Stimulated activated CD4-positive, alpha-beta T cell treated with anti-CD3 and anti-CD28 coated beads, Interleukin-2, amount 100 ng/mL, for 48 hours (primary cell): ENCODE measurements at regions not wholly inside any gene's neighbourhood (a gene's known extent, or its start where the extent isn't known, plus 50 kb on each side); places are given as distances from the start of the nearest gene placed in this dataset.

ENCODE experiments used
- DNase-seq, 2 donors: peaks; one replicate each; pipeline ENCODE4 v3.0.0-alpha.2; 2020

DNA sequence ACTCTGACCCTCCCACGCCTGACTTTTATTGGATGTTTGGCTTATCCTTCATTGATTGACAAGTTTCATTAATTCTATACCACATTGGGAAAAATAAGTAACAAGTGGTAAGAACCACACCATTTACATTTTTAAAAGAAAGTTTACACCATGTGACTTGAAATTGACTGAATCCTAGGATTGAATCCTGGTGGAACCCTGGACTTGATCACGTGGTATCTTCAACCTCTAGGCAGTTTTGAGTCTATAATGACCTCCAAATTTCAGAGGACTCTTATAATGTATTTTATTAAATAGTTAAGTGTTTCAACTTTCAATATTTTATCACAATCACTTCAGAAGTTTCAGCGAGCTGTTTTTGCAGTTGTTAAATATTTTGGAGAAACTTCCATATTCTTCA, 172.0 kb downstream of the SLC6A15 start:
- no peak for DNase-seq

DNA sequence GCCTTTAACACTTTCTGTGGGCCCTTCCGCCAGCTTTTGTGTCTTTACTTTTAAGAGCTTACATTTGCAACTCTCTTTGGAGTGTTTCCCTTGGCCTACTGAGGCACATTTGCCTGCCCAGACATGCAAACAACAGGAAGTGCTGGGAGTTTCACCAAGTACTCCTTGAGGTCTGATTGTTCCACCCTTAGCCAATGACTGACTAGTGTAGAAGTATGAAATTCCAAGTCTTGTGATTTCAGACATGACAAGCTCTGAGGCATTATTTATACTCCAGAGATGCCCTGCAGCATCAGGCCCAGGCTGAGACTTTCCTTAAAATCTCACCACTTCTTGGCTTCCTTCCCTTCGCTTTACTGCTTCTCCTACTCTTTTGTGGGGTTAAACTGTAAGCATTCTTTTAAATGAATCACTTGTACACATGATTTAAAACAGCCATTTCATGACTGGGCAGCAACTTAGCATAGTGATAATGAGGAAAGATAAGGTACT, 174.1 kb downstream of the SLC6A15 start:
- no peak for DNase-seq

DNA sequence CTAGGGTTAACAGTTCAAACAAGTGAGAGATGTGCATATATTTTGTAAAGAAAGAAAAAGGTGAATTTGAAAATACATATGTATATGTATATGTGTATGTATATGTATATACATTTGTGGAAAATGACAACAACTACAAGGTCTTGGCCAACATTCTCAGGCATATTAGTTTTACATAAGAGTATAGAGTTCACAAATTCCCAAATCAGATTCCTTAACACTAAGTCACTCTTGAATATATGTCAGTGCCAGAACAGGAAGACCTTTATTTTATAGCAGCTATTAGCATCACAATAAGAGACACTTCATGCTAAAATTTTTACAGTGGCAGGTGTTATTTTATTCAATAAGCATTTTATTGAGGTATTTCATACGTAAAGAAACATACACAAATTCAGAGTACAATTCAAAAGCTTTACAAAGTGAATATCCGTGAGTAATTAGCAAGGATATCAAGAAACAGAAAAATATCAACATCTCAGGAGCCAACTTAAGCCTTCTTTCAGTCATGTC, 179.7 kb downstream of the SLC6A15 start:
- DNase-seq, result no peak

- no peak for DNase-seq
Measured at GRCh38 chr12:84730561-84731162, 181.9 kb downstream of the SLC6A15 start.

- no peak for DNase-seq
Measured at GRCh38 chr12:84727961-84728360, 184.6 kb downstream of the SLC6A15 start.

GRCh38 chr12:84726780-84727179, 185.8 kb downstream of the SLC6A15 start:
- DNase-seq, result no peak

- no peak for DNase-seq
Measured at GRCh38 chr12:84723988-84724387, 188.6 kb downstream of the SLC6A15 start.

- no peak for DNase-seq
Measured at GRCh38 chr12:84719997-84720396, 192.6 kb downstream of the SLC6A15 start.

GRCh38 chr12:84718906-84719305, 193.7 kb downstream of the SLC6A15 start:
- DNase-seq, result no peak

DNA sequence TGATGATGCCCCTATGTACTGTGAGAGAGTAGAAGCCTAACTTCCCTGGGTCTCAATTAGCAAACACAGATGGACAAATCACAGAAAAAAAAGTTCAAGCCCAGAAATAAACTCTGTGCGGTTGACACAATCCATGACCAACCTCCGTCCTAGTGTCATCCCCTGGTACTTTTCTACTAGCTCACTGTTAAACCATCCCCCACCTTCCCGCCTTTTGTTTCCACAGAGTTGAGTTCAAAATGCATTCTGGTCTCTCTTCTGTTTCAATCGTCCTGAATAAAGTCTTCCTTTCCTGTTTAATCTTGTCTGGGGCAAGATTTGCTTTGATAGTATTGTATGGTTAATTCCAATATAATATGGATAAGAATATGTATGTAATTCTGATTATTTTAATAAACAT, 199.9 kb downstream of the SLC6A15 start:
- no peak for DNase-seq

GRCh38 chr12:84706374-84706773, 206.2 kb downstream of the SLC6A15 start:
- no peak for DNase-seq

DNA sequence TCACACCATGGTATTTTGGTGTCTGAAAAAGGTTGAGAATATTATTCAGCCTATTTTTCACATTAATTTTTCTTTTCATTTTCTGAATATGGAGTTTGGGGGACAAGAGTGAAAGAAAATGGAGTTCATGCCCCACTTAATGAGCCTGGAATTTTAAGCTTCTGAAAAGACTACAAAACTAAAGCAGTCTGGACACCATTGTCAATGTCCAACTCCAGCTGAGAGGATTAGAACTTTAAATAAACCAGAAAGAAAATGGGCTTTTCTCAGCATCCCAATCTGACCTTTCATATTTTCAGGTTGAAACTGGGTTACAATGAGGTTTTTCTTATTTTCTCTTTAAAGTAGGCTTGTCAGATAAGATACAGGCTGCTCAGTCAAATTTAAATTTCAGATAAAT, 207.7 kb downstream of the SLC6A15 start:
- no peak for DNase-seq

DNA sequence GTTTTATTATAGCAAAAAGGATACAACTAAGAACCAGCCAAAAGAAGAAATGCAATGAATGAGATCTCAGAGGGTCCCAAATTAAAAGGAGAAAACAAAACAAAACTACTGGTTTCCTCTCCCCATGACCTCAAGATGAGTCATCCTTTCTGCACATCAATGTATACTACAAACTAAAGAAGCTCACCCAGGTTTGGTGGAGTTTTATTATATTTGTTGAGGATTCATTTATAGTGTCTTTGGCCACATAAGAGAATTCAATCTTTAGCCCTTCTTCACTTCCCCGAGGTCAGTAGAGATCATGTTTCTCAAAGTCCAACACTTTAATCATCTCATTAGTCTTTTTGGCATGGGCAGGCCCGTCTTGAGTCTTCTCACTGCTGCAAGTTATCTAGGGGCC, 210.6 kb downstream of the SLC6A15 start:
- no peak for DNase-seq

DNA sequence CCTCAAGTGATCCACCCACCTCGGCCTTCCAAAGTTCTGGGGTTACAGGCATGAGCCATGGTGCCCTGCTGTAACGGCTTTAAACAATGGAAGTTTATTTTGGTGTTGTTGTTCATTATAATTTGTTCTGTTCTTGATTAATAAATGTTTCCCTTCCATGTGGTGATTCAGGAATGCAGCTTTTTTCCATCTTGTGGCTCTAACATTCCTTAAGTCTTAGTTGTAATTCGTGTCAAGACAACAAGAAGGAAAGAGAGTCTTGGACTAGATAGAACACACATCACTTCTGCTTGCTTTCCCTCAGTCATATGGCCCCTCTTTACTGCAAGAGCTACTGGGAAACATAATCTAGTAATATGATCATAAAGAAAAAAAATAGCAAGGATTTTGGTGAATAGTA, 211.6 kb downstream of the SLC6A15 start:
- DNase-seq, result no peak

DNA sequence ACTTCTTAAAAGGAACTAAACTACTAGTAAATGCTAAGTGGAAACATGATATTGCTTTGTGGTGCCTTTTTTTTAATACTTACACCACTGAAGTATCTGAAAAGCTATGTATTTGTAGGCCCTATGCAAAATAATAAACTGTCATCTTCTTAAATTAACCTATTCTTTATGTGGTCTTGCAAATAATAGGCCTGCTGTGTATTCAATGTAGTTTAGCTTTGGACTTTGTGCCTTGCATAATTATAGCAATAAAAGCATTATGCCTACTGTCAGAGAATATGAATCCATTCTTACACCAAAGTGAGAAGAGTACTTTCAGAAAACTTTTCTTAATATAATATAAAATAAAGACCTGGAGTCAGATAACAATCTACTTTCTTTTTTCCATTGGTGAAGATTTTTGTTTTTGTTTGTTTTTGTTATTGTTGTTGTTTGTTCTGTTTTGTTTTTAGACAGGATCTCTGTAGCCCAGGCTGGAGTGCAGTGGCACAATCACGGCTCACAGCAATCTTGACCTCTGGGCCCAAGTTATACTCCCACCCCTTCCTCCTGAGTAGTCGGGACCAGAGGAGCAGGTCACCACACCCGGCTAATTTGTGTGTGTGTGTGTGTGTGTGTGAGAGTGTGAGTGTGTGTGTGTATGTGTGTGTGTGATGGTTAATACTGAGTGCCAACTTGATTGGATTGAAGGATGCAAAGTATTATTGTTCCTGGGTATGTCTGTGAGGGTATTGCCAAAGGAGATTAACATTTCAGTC, 213.8 kb downstream of the SLC6A15 start:
- no peak for DNase-seq

DNA sequence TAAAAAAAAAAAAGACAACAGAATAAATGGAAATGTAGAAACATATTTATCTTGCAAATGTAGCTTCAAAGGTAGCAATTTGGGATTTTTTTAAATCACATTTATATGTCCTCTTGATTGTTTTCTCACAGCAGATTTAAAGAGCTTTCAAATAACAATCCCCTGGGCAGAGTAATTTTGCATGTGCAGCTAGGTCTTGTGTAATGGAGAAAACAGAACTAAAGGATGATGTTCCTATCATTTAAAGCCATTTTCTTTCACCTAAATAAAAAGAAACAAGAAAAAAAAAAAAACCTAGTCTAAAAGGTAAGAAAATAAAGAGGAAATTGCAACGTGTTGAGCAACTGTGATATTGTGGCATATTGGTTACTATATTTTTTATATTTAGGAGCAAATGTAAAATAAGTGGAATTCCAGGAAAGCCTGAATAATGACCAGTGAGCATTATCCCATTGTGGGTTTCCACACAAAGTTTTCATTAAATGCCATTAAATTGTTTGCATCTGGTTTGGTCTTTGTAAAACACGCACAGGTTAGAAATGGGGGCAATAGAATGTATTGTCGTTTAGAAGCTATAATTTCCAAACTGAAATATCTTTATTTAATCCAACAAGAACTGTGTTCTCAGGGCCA, 215.6 kb downstream of the SLC6A15 start:
- DNase-seq, result no peak

GRCh38 chr12:84696281-84696680, 216.3 kb downstream of the SLC6A15 start:
- DNase-seq, result no peak

DNA sequence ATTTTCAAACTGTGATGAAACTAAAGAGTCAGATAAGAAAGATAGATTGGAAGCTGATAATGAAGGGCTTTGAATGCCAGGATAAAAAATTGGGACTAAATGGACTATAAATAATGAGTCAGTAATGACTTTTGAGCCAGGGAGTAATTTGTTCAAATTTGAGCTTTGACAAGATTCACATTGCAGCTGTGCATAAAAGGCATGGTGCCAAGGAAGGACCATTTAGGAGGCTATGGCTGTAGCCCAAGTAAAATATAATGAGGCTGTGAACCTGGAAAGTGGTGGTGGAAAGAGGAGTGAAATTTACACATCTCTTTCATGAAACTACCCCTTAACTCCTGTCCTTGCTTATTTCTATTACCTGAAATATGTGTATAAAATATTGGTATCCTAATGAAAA, 218.5 kb downstream of the SLC6A15 start:
- DNase-seq, result no peak

DNA sequence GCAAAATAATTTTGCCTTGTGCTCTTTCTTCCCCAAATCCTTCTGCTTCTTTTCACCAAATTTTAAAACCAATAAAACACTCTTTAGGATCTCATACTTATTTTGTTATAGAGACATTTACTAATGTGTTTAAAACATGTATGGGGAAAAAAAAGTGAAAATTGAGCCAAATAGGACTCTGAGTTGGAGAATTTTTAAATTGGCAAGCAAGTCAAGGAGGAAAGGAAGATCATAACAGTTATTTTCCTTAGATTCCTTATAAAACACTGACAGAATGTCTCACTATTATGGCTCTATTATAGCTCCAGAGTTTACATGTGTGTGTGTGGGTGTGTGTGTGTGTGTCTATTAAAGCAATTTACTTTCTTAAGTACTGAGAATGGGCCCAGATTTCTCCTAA, 220.5 kb downstream of the SLC6A15 start:
- no peak for DNase-seq

- no peak for DNase-seq
Measured at GRCh38 chr12:84691266-84691665, 221.3 kb downstream of the SLC6A15 start.

DNA sequence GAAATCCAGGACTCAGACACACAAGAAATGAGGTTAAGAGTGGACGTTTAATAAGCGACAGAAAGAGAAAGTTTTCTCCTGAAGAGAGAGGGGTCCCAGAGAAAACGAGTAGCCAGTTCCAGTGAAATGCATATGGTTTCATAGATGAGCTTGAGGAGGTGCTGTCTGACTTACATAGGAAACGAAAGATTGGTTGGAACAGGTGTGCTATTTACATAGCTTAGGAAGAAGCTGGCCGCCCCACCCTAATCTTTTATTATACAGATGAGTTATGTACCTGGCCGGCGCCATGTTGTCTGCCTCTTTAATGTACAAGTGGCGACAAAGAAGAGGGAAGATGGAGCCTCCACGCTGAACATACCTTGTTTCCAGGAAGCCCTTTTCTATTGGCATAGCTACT, 223.0 kb downstream of the SLC6A15 start:
- DNase-seq, result no peak

- DNase-seq, result no peak
Measured at GRCh38 chr12:84685379-84685778, 227.2 kb downstream of the SLC6A15 start.

GRCh38 chr12:84676787-84677186, 235.8 kb downstream of the SLC6A15 start:
- no peak for DNase-seq

GRCh38 chr12:84661786-84662185, 250.8 kb downstream of the SLC6A15 start:
- DNase-seq, result no peak
